EH (cell line): ENCODE measurements at regions not wholly inside any gene's neighbourhood (a gene's known extent, or its start where the extent isn't known, plus 50 kb on each side); places are given as distances from the start of the nearest gene placed in this dataset.

Experiments
- DNase-seq: peaks from one replicate; pipeline ENCODE4 v3.0.0-alpha.2; 2015; ENCODE audit warnings: low read depth

GRCh38 chr7:25952261-25953057, 199.5 kb upstream of the NFE2L3 start:
- no peak for DNase-seq

- no peak for DNase-seq
Measured at GRCh38 chr7:25953859-25954258, 198.1 kb upstream of the NFE2L3 start.

GRCh38 chr7:25954395-25954794, 197.6 kb upstream of the NFE2L3 start:
- no peak for DNase-seq

- no peak for DNase-seq
Measured at GRCh38 chr7:25959168-25959734, 192.7 kb upstream of the NFE2L3 start.

- no peak for DNase-seq
Measured at GRCh38 chr7:25963733-25964132, 188.3 kb upstream of the NFE2L3 start.

- DNase-seq, result no peak
Measured at GRCh38 chr7:25964483-25964991, 187.5 kb upstream of the NFE2L3 start.

- no peak for DNase-seq
Measured at GRCh38 chr7:25965405-25966123, 186.4 kb upstream of the NFE2L3 start.

GRCh38 chr7:25966469-25966868, 185.5 kb upstream of the NFE2L3 start:
- no peak for DNase-seq

GRCh38 chr7:25967278-25968204, 184.5 kb upstream of the NFE2L3 start:
- DNase-seq, result no peak

- no peak for DNase-seq
Measured at GRCh38 chr7:25968205-25968993, 183.6 kb upstream of the NFE2L3 start.

- no peak for DNase-seq
Measured at GRCh38 chr7:25970356-25970755, 181.6 kb upstream of the NFE2L3 start.

- DNase-seq, result no peak
Measured at GRCh38 chr7:25970911-25971310, 181.1 kb upstream of the NFE2L3 start.

- DNase-seq, result no peak
Measured at GRCh38 chr7:25976630-25977029, 175.4 kb upstream of the NFE2L3 start.

GRCh38 chr7:25978466-25978865, 173.5 kb upstream of the NFE2L3 start:
- DNase-seq, result no peak

- no peak for DNase-seq
Measured at GRCh38 chr7:25979605-25980004, 172.4 kb upstream of the NFE2L3 start.

GRCh38 chr7:25982684-25983083, 169.3 kb upstream of the NFE2L3 start:
- DNase-seq, result no peak

GRCh38 chr7:25985196-25985595, 166.8 kb upstream of the NFE2L3 start:
- DNase-seq, result no peak

GRCh38 chr7:25988640-25989039, 163.4 kb upstream of the NFE2L3 start:
- DNase-seq, result no peak

- no peak for DNase-seq
Measured at GRCh38 chr7:25989140-25989705, 162.8 kb upstream of the NFE2L3 start.

- no peak for DNase-seq
Measured at GRCh38 chr7:25994433-25994994, 157.5 kb upstream of the NFE2L3 start.
